ENCODE measurements at regions not wholly inside any gene's neighbourhood (a gene's known extent, or its start where the extent isn't known, plus 50 kb on each side); places are given as distances from the start of the nearest gene placed in this dataset.

- Histone ChIP-seq H3K27ac (ENCODE audit: low read depth) (no peak overlapping the region), H3K36me3 (ENCODE audit: insufficient read depth) (no peaks in the 10 kb centered on the region), H3K27me3 (ENCODE audit: insufficient read depth) (no peaks in the 10 kb centered on the region), H3K4me3 (no peak overlapping the region), H3K4me1 (ENCODE audit: insufficient read depth) (peaks cover 11% of the 10 kb centered on the region; the same call in 1 of the 2 replicates), H3K79me2 (replicated peaks; ENCODE audit: insufficient read depth) (no peaks in the 10 kb centered on the region), H3F3A (replicated peaks; ENCODE audit: low read depth) (no peaks in the 10 kb centered on the region), H2AFZ (peak overlapping the region; percentile 92), H3K9me2 (ENCODE audit: insufficient read depth) (no peaks in the 10 kb centered on the region), H3K4me2 (no peak overlapping the region), H4K20me1 (replicated peaks; ENCODE audit: insufficient read depth) (no peaks in the 10 kb centered on the region)
- H3K4me1 Mint-ChIP-seq: peaks cover 9% of the 10 kb centered on the region
- ATAC-seq (no peak), DNase-seq (ENCODE audit: low spot score) (no peak)
- no peaks in the 10 kb centered on the region for H3K9me3 Mint-ChIP-seq
- H3K36me3 Mint-ChIP-seq (ENCODE audit: low read depth): no peaks in the 10 kb centered on the region
- peaks cover 3% of the 10 kb centered on the region for H3K27me3 Mint-ChIP-seq (ENCODE audit: insufficient read depth, low read depth, poor library complexity)
- H3K27ac Mint-ChIP-seq: no peak overlapping the region
- no peak overlapping the region for H3K4me3 Mint-ChIP-seq
- TF ChIP-seq ZNF331 (CRISPR knock-in tag; IDR thresholded peaks at IDR 0.05; ENCODE audit: low read depth) (no peak), EZH2phosphoT487 (IDR thresholded peaks at IDR 0.05; ENCODE audit: unreplicated experiment) (no peak), JUNB (IDR thresholded peaks at IDR 0.05; ENCODE audit: unreplicated experiment) (no peak), ZNF462 (CRISPR knock-in tag; IDR thresholded peaks at IDR 0.05) (no peak), ZNF114 (CRISPR knock-in tag; IDR thresholded peaks at IDR 0.05) (no peak), REST (IDR thresholded peaks at IDR 0.05; ENCODE audit: unreplicated experiment) (no peak), NANOG (IDR thresholded peaks at IDR 0.05; ENCODE audit: borderline replicate concordance) (no peak), EZH2 (IDR thresholded peaks at IDR 0.05; ENCODE audit: low read depth, unreplicated experiment) (no peak), POLR2AphosphoS5 (IDR thresholded peaks at IDR 0.05; ENCODE audit: low read depth) (no peak), STAT1 (IDR thresholded peaks at IDR 0.05; ENCODE audit: unreplicated experiment) (no peak), CREB1 (CRISPR knock-in tag; IDR thresholded peaks at IDR 0.05; ENCODE audit: low read depth) (no peak)
- TF ChIP-seq, protein P1, sequence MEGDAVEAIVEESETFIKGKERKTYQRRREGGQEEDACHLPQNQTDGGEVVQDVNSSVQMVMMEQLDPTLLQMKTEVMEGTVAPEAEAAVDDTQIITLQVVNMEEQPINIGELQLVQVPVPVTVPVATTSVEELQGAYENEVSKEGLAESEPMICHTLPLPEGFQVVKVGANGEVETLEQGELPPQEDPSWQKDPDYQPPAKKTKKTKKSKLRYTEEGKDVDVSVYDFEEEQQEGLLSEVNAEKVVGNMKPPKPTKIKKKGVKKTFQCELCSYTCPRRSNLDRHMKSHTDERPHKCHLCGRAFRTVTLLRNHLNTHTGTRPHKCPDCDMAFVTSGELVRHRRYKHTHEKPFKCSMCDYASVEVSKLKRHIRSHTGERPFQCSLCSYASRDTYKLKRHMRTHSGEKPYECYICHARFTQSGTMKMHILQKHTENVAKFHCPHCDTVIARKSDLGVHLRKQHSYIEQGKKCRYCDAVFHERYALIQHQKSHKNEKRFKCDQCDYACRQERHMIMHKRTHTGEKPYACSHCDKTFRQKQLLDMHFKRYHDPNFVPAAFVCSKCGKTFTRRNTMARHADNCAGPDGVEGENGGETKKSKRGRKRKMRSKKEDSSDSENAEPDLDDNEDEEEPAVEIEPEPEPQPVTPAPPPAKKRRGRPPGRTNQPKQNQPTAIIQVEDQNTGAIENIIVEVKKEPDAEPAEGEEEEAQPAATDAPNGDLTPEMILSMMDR (conservative IDR thresholded peaks at IDR 0.05; ENCODE audit: low read depth in 2 of 2): no peak
- TF ChIP-seq, protein P2, sequence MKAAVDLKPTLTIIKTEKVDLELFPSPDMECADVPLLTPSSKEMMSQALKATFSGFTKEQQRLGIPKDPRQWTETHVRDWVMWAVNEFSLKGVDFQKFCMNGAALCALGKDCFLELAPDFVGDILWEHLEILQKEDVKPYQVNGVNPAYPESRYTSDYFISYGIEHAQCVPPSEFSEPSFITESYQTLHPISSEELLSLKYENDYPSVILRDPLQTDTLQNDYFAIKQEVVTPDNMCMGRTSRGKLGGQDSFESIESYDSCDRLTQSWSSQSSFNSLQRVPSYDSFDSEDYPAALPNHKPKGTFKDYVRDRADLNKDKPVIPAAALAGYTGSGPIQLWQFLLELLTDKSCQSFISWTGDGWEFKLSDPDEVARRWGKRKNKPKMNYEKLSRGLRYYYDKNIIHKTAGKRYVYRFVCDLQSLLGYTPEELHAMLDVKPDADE (IDR thresholded peaks at IDR 0.05): no peak
These were observed 986.4 kb downstream of the REEP3 start for GRCh38 chr10:64507651-64508028.
